Iris pigment epithelial cell (primary cell): ENCODE measurements at regions not wholly inside any gene's neighbourhood (a gene's known extent, or its start where the extent isn't known, plus 50 kb on each side); places are given as distances from the start of the nearest gene placed in this dataset.
A peak's percentile ranks its signal among the peaks of the same experiment; 100 is the strongest.

Source experiments
- DNase-seq: peaks from one replicate; pipeline ENCODE4 v3.0.0-alpha.2; 2011; ENCODE audit warnings: low read depth

DNA sequence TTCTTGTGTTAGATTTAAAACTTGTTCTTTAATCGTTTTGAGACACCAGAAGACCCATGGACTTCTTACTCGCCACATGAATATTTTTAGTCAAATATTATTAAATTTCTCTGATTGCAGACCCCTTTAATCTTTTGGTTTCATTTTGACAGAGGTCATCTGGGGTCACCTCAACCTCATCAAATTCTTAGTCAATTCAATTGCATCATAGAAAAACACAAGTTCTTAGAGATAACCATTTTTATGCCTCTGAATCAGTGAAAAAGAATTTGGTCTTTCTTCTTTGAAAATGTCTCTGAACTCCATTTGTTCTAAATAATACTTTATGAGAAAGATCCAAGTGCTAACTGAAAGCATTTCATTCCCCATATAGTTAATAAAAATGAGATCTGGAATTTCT lies 55.2 kb upstream of the CBLN4 start:
- no peak for DNase-seq

DNA sequence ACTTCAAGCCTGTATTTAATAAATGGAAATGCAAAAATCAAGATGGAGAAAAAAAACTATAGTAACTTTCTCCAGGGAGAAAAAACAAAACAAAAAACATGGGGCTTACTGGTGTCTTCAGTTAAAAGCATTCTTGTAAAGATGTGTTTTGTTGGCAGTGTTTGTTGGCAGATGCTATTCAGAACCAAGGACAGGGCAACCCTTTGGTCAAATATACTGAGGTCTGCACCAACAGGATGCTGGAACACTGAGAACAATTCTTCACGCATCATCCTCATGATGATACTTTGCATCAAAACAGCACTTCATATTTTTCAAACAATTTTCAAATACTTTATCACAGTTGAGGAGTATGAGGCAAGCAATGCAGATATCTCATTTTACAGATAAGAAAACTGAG lies 63.7 kb upstream of the CBLN4 start:
- no peak for DNase-seq

DNA sequence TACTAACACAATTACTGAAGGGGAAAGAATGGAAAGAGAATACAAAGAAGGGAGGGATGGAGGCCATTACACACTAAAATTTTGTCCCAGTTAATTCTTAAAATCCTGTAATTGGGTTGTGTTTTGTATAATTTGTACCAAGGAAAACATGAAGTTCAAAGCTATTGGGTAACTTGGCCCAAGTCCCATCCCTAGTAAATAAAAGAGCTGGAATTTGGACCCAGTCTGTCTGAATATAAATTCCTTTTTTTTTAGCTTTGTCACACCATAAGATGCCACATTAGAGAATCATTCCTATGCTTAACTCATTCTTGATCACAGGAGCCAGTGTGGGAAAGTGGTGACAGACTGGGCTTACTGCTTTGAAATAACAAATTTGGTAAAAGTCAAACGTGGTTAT lies 66.8 kb upstream of the CBLN4 start:
- no peak for DNase-seq

- DNase-seq = no peak
Measured at GRCh38 chr20:56088375-56088774, 83.1 kb upstream of the CBLN4 start.

- DNase-seq = no peak
Measured at GRCh38 chr20:56091628-56092234, 86.4 kb upstream of the CBLN4 start.

DNA sequence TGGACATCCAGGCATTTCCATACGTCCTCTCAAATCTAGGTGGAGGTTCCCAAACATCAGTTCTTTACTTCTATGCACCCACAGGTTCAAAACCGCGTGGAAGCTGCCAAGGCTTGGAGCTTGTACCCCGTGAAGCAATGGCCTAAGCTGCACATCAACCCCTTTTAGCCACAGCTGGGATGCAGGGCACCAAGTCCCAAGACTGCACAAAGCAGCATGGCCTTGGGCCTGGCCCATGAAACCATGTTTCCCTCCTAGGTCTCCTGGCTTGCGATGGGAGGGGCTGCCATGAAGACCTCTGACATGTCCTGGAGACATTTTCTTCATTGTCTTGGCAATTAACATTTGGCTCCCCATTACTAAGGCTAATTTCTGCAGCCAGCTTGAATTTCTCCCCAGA lies 88.9 kb upstream of the CBLN4 start:
- DNase-seq = no peak

GRCh38 chr20:56098981-56099500 lies 93.7 kb upstream of the CBLN4 start:
- DNase-seq = no peak

GRCh38 chr20:56111961-56112730 lies 106.8 kb upstream of the CBLN4 start:
- DNase-seq = no peak

DNA sequence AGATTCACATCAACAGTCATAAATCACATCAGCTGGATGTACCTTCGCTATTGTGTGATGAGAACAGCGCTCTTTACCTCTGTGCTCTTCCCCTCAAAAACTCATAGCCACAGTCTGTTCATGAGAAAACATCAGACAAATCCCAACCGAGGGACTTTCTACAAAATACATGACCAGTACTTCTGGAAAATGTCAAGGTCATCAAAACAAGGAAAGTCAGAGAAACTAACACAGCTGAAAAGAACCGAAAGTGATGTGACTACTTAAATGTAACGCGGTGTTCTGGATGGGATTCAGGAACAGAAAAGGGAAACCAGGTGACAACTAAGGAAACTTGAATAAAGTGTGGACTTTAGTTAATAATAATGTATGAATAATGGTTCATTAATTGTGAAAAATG lies 112.0 kb upstream of the CBLN4 start:
- no peak for DNase-seq

DNA sequence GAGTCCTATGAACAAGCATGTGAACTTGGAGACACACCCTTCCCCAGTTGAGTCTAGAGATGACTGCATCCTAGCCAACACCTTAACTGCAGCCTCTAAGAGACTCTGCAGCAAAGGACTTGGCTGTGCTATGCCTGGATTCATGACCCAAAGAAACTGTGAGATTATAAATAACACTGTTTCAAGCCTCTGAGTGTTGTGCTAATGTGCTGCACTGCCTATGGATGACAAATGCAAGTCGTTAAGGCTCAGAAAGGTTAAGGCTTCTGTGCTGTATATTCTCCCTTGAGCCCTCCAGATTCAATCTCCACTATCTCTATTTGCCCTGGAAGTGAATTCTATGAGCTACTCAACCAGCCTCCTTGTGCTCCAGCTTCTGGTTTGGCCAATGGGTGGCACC lies 116.5 kb upstream of the CBLN4 start:
- no peak for DNase-seq

GRCh38 chr20:56143759-56144158 lies 104.8 kb upstream of the MC3R start:
- DNase-seq = no peak

DNA sequence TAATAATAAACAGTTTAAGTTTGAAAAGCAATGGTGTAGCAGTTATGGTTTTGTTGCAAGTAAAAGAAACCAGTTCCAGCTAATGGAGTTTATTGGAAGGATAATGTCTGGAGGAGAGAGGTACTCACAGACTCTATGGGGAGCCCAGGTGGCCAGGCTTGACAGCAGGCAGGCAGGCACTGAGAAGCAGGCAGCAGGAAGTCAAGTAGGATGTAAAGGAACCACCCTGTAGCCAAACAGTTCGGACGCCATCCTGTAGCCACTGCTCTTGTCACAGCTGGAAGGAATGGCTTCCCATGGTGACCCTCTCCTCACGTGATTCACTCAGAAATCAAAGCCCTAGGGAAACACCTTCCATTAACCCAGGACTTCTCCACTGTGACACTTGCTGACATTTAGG lies 96.7 kb upstream of the MC3R start:
- DNase-seq = no peak

GRCh38 chr20:56153926-56154325 lies 94.6 kb upstream of the MC3R start:
- no peak for DNase-seq

DNA sequence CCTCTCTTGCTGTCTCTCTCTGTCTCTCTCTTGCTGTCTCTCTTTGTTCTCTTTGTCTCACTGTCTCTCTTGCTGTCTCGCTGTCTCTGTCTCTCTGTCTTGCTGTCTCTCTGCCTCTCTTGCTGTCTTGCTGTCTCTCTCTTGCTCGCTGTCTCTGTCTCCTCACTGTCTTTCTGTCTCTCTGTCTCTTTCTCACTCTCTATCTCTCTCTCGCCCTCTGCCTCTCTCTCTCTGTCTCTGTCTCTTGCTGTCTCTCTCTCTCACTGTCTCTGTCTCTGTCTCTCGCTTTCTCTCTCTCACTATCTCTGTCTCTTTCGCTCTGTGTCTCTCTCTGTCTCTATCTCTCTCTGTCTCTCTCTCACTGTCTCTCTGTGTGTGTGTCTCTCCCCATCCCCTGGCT lies 92.9 kb upstream of the MC3R start:
- DNase-seq = no peak

- DNase-seq = no peak
Measured at GRCh38 chr20:56157530-56158203, 90.9 kb upstream of the MC3R start.

DNA sequence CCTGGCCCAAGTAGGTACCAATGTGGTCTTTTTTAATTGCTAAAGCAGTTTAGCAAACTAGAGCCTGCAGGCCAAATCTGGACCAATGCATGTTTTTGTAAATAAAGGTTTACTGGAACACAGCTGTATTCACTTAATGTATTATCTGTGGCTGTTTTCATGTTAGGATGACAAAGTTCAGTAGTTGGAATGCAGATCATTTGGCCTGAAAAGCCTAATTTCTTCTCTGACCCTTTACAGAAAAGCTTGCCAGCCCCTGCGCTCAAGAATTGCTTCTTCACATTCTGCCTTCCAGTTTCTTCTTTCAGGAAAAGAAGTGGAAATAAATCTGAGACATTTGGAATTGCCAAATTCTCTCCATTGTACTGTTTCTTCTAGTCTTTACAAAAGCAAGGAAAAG lies 90.0 kb upstream of the MC3R start:
- DNase-seq = no peak

GRCh38 chr20:56160956-56161355 lies 87.6 kb upstream of the MC3R start:
- no peak for DNase-seq

DNA sequence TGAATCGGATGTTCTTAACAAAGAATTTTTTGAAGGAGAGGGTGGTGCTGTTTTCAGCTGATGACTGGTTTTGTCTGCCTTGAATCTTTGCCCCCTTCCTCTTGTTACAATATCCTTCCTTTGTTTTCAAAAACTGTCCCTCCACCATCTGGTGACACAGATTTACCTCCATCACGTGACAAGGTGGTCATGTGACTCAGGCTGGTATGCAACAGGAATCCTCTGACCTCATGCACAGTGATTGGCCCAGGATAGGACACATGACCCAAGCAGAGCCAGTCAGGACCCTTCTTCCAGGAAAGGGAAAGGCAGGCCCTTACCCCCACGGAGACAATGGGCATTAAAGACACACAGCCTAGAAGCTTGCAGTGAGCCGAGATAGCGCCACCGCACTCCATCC lies 84.7 kb upstream of the MC3R start:
- DNase-seq = no peak

DNA sequence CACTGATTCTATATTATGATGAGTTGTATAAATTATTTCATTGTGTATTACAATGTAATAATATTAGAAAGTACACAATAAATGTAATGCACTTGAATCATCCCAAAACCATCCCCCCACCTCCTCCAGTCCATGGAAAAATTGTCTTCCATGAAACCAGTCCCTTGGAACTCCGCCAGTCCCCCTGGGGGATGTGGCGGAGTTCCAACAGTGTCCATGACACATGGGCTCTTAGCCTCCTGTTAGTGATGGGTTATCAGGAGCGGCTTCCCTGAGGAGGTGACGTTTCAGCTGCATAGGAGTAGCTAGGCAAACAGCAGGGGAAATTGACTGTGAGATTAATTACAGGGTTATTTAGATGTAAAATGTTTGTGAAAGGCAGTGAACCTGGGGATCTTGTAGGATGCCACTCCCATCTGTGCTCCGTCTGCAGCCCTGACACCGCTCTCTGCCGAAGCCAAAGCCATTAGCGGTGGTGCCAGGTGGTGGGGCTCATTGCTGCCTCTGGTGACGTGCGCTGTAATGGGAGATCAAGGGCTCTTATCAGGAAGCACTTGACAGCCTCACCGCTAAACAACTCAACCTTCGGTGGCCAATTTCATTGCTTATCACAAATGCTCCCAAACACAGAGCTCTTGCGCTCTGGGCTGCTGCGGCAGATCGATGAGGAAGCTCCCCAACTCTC lies 81.6 kb upstream of the MC3R start:
- no peak for DNase-seq

DNA sequence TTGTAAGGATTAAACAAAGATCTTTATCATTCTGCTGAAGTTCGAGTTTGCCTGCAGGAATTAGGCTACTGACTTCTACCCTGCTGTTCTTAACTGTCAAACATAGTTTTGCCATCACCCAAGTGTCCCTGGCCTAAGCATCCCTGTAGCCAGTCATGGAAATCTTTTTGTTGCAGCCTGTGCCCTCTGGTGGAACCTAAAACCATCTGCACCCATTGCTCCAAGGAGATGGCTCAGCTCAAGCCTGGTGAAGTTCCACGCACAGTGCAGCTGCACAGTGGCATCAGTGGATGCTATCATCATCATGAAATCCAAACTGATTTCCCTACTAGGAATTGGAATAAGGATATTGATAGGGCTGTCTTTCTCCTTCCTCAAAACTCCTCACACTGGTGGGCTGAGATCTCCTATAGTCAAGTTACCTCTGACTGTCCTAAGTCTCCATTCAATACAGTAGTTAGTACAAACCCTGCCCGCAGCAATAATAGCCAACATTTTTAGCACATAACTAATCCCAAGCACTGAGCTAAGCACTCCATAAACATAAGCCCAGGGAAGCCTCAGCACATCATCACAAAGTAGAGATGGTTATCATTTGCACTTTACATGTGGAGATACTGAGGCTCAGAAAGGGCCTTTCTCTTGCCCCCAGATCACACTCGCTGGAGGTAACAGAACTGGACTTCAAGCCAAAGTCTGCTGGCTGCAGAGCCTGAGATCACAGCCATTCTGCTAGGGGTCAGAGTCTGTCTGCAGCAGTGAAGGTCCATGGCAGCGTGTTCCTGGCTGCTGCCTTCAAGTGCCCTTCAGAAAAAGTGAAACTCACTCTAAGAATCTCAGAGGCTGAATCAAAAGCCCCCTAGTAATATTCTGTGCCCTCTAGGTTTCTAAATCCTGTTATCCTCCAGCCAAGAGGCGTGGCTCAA lies 77.2 kb upstream of the MC3R start:
- DNase-seq = peak; percentile 4

DNA sequence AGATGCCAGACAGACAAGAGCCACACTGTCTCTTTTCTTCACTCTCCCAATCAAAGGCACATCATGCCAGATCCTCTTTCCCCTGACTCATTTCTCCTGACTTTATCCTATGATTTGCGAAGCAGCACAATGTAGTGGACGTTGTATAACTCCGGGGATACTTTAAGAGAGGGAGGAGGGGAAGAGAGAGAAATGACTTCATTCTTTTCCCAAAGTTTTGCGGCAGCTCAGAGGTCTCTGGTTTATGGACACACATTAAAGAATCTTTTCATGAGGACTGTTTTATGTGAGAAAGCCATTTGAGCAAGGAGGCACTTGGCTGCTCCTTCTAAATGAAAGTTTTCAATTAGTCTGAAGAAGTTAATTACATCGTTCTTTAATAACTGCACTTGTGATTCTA lies 75.1 kb upstream of the MC3R start:
- DNase-seq = no peak

DNA sequence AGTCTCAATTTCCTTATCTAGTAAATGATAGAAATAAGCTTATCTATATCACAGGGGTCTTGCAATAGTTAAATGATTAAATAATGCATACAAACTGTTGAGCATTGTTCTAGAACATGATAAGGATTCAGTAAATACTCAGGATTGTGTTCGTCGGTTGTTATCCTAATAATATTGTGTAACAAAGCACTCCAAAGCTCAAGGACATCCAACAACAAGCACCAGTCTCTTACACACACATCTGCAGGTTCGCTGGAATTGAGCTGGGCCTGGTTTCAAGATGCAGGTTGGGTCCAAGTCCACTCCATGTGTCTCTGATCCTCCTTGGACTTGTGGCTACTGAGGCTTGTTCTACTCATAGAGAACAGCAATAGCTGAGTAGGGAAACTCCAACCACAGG lies 74.1 kb upstream of the MC3R start:
- no peak for DNase-seq
